Heart right ventricle (tissue), 16 donors: ENCODE measurements at regions not wholly inside any gene's neighbourhood (a gene's known extent, or its start where the extent isn't known, plus 50 kb on each side); places are given as distances from the start of the nearest gene placed in this dataset.
A peak's percentile ranks its signal among the peaks of the same experiment; 100 is the strongest.

Experiments
- ATAC-seq, 8 donors: fragments of 200-7000 bp; cut with Tn5 transposase; one replicate each; pipeline ENCODE4 v1.9.1; 2020; ENCODE audit warnings: mild to moderate bottlenecking in 8 of 8, moderate library complexity in 8 of 8, moderate number of reproducible peaks in 1 of 8
- DNase-seq, 2 donors: peaks; one replicate each; pipeline ENCODE4 v3.0.0-alpha.2; 2020
- H3K27ac ChIP-seq, 10 donors: fragments of 200-600 bp; sonication (generic) in 2 of 10; one replicate each; pipeline versions ENCODE4 v1.5.0 to v1.8.0; 2020 to 2022; ENCODE audit warnings: mild to moderate bottlenecking in 3 of 10
- H3K27me3 ChIP-seq, 7 donors: fragments of 200-600 bp; one replicate each; pipeline ENCODE4 v1.8.0; 2021 to 2022; ENCODE audit warnings: mild to moderate bottlenecking in 2 of 7
- H3K36me3 ChIP-seq, 9 donors: fragments of 200-600 bp; sonication (generic) in 1 of 9; one replicate each; pipeline versions ENCODE4 v1.5.0 to v1.8.0; 2020 to 2022; ENCODE audit warnings: mild to moderate bottlenecking in 2 of 9
- H3K4me1 ChIP-seq, 9 donors: fragments of 200-600 bp; sonication (generic) in 1 of 9; one replicate each; pipeline versions ENCODE4 v1.5.0 to v1.8.0; 2020 to 2022; ENCODE audit warnings: mild to moderate bottlenecking in 4 of 9
- H3K4me3 ChIP-seq, 10 donors: fragments of 200-600 bp; sonication (generic) in 2 of 10; one replicate each; pipeline versions ENCODE4 v1.5.0 to v1.8.0; 2020 to 2022; ENCODE audit warnings: mild to moderate bottlenecking in 7 of 10, moderate library complexity in 2 of 10
- H3K9me3 ChIP-seq, 11 donors: fragments of 200-600 bp in 10 of 11; sonication (generic) in 2 of 11; one replicate each; pipeline versions ENCODE4 v1.5.0 to v1.8.0; 2013 to 2022; ENCODE audit warnings: mild to moderate bottlenecking in 2 of 11, control low read depth in 1 of 11, moderate library complexity in 1 of 11
- CTCF ChIP-seq, 9 donors: fragments of 200-600 bp; sonication (generic) in 2 of 9; IDR thresholded peaks; one replicate each; pipeline versions ENCODE4 v1.5.0 to v1.8.0; 2021 to 2022; ENCODE audit warnings: antibody characterized with exemption in 9 of 9, mild to moderate bottlenecking in 5 of 9, moderate library complexity in 1 of 9
- WGBS, 2 donors: extraction: QIAGEN DNeasy Blood & Tissue Kit; methylation state at CpG; one replicate each; pipeline ENCODE4 v1.1.7; 2013; ENCODE audit warnings: inconsistent platforms in 1 of 2; 5-methylcytosine and 5-hydroxymethylcytosine counted together
- intact Hi-C, 10 donors: fragments of 100-400 bp; cut with DNase I; formaldehyde crosslinking; loops; one replicate each; pipeline versions ENCODE4 v1.11.1 to v1.14.2; 2022
- donor health status: Arrhythmogenic right ventricular cardiomyopathy.
- donor health status: ischemic (EF 13 %, LVEDD 7.1; RV severe dilation, severe dysfunction).
- donor health status: healthy with polysubstance abuse.
- donor health status: DM: no; HTN: yes; CAD: no.
- donor health status: DM: no; HTN: no; CAD: no.
- donor health status: ischemic (EF 25% LVEDD 6.9; RV normal size, moderate dysfunction).
- donor health status: ischemic (EF 25% LVEDD 5.7; RV mildly dilated, moderate dysfunction).
- donor health status: healthy.
- donor health status: DM: yes; HTN: yes; CAD: no.
- donor health status: Ischemic cardiomyopathy.
- donor health status: ischemic (EF 35%, LVEDD 5.7; RV mildly dilated, moderate dysfunction).
- donor health status: nonischemic (EF 11% LVEDD 7.7; RV severe dilation, severe dysfunction).
- donor health status: DM: yes; HTN: yes; CAD: no.
- donor health status: PGD.
- donor health status: ischemic (EF 29% LVEDD 5.4; RV normal size, mild dysfunction).
- donor health status: nonischemic (EF 23%, LVEDD 6.1; RV moderate dilation, normal function).

GRCh38 chr10:83632701-83633100, 506.6 kb upstream of the GHITM start:
- Histone ChIP-seq H3K4me1 (no peaks in the 10 kb centered on the region), H3K9me3 (no peaks in the 10 kb centered on the region), H3K36me3 (no peaks in the 10 kb centered on the region), H3K4me3 (no peak overlapping the region), H3K27ac (no peak overlapping the region), H3K27me3 (no peaks in the 10 kb centered on the region)
- intact Hi-C loops: loop anchor here in 1 of 10 donors (1.0 kb wide), 1 partner anchor 11 kb away; no protein-coding TSS in a partner anchor
- no peak for DNase-seq
- no peak for ATAC-seq
- no peak for TF ChIP-seq CTCF (IDR thresholded peaks at IDR 0.05)

- intact Hi-C loops: loop anchor here in 1 of 10 donors (1.0 kb wide), 1 partner anchor 12 kb away; no protein-coding TSS in a partner anchor
Measured at GRCh38 chr10:83633547-83633946, 505.8 kb upstream of the GHITM start.

GRCh38 chr10:83636826-83637225, 502.5 kb upstream of the GHITM start:
- no peak overlapping the region for H3K27ac ChIP-seq
- H3K9me3 ChIP-seq: no peaks in the 10 kb centered on the region
- WGBS, 2 donors: 71 to 74% methylated on average over 3 of the region's 3 CpGs
- DNase-seq (no peak), ATAC-seq (no peak)
- H3K36me3 ChIP-seq: no peaks in the 10 kb centered on the region
- H3K4me3 ChIP-seq: no peak overlapping the region
- no peak for TF ChIP-seq CTCF (IDR thresholded peaks at IDR 0.05)
- intact Hi-C loops: no loop called here
- no peaks in the 10 kb centered on the region for H3K4me1 ChIP-seq
- no peaks in the 10 kb centered on the region for H3K27me3 ChIP-seq

More at GRCh38 chr10:83633547-83633946, 505.8 kb upstream of the GHITM start:
- H3K9me3 ChIP-seq: no peaks in the 10 kb centered on the region
- ATAC-seq (no peak), DNase-seq (no peak)
- no peak overlapping the region for H3K27ac ChIP-seq
- no peaks in the 10 kb centered on the region for H3K27me3 ChIP-seq
- no peaks in the 10 kb centered on the region for H3K4me1 ChIP-seq
- H3K4me3 ChIP-seq: no peak overlapping the region
- no peaks in the 10 kb centered on the region for H3K36me3 ChIP-seq
- no peak for TF ChIP-seq CTCF (IDR thresholded peaks at IDR 0.05)
- 96% methylated on average over 4 of the region's 4 CpGs for WGBS, 2 donors

GRCh38 chr10:83647526-83647925, 491.8 kb upstream of the GHITM start:
- TF ChIP-seq CTCF (IDR thresholded peaks at IDR 0.05): no peak
- DNase-seq: no peak
- Histone ChIP-seq H3K36me3 (no peaks in the 10 kb centered on the region), H3K9me3 (no peaks in the 10 kb centered on the region), H3K27ac (peak overlapping the region in 5 of 10 donors; percentile 3 to 38 (median 16)), H3K4me1 (peaks cover 0 to 31% (median 14%) of the 10 kb centered on the region in 9 donors), H3K4me3 (no peak overlapping the region), H3K27me3 (no peaks in the 10 kb centered on the region)
- intact Hi-C loops: no loop called here
- peak in 2 of 8 donors; percentile 47 to 70 for ATAC-seq
